T-cell (primary cell): ENCODE measurements at regions not wholly inside any gene's neighbourhood (a gene's known extent, or its start where the extent isn't known, plus 50 kb on each side); places are given as distances from the start of the nearest gene placed in this dataset.
"Not testable (repeated sequence)": the region's sequence is repeated elsewhere in the genome, so short reads cannot be mapped to it uniquely, and the experiment has no call there.

Experiments used
- ATAC-seq, 4 experiments: fragments of 200-7000 bp in 3 of 4; fragments of 150-1000 bp in 1 of 4; cut with Tn5 transposase; replicated peaks in 1 of 4; 1 replicate in 3 of 4; 2 replicates in 1 of 4; pipeline ENCODE4 v1.10.0; 2021; ENCODE audit warnings: moderate library complexity in 3 of 4, mild to moderate bottlenecking in 2 of 4, moderate number of reproducible peaks in 1 of 4
- CTCF ChIA-PET, 2 donors: fragments of 300-600 bp; sonication (Branson Sonifier 250); formaldehyde crosslinking; loops; one replicate each; lab custom pipeline; 2022; ENCODE audit warnings: antibody characterized with exemption in 2 of 2; lab: Charles Lee
- POLR2A ChIA-PET, 2 donors: fragments of 300-600 bp; sonication (Branson Sonifier 250); formaldehyde crosslinking; loops; one replicate each; lab custom pipeline; 2022; ENCODE audit warnings: antibody characterized with exemption in 2 of 2; lab: Charles Lee
- DNase-seq, 35 experiments: peaks; one replicate each; pipeline versions ENCODE4 v3.0.0 to v3.0.0-alpha.2; 2013 to 2023
- H3K27ac ChIP-seq: one replicate; pipeline ENCODE4 v1.5.1; 2013; ENCODE audit warnings: low read length
- H3K27me3 ChIP-seq, 2 experiments: replicated peaks in 1 of 2; 1 replicate in 1 of 2; 2 replicates in 1 of 2; pipeline versions ENCODE4 v1.6.1 to v1.7.0; 2013; ENCODE audit warnings: low read length in 1 of 2, mixed read lengths in 1 of 2; ENCODE audit not compliant: control insufficient read depth in 2 of 2, insufficient read depth in 2 of 2; ENCODE audit errors: extremely low read depth in 1 of 2
- H3K36me3 ChIP-seq, 2 donors: 1 replicate in 1 of 2; 2 replicates in 1 of 2; pipeline versions ENCODE4 v1.6.1 to v1.7.0; 2013; ENCODE audit warnings: low read length in 1 of 2; ENCODE audit not compliant: control insufficient read depth in 2 of 2, insufficient read depth in 1 of 2; ENCODE audit errors: extremely low read depth in 1 of 2
- H3K4me1 ChIP-seq, 2 experiments: 1 replicate in 1 of 2; 2 replicates in 1 of 2; pipeline versions ENCODE4 v1.6.1 to v1.7.0; 2013; ENCODE audit warnings: low read length in 2 of 2, mixed read lengths in 1 of 2; ENCODE audit not compliant: insufficient read depth in 2 of 2, control insufficient read depth in 1 of 2; ENCODE audit errors: extremely low read depth in 1 of 2
- H3K4me3 ChIP-seq, 2 donors: 1 replicate in 1 of 2; 2 replicates in 1 of 2; pipeline versions ENCODE4 v1.5.1 to v1.7.0; 2013; ENCODE audit warnings: mild to moderate bottlenecking in 2 of 2, low read length in 1 of 2, moderate library complexity in 1 of 2; ENCODE audit not compliant: control insufficient read depth in 1 of 2; ENCODE audit errors: extremely low read depth in 1 of 2
- H3K9me3 ChIP-seq: 2 replicates; pipeline ENCODE4 v1.7.0; 2013
- H3K27ac Mint-ChIP-seq, 2 donors: one replicate each; pipeline ENCODE4 v1.8.0; 2020 to 2021; ENCODE audit warnings: mild to moderate bottlenecking in 2 of 2, mixed read lengths in 2 of 2
- H3K27me3 Mint-ChIP-seq, 2 donors: one replicate each; pipeline ENCODE4 v1.8.0; 2021 to 2022; ENCODE audit warnings: mixed read lengths in 2 of 2
- H3K36me3 Mint-ChIP-seq: one replicate; pipeline ENCODE4 v1.8.0; 2021; ENCODE audit warnings: mixed read lengths
- H3K4me1 Mint-ChIP-seq, 3 donors: one replicate each; pipeline ENCODE4 v1.8.0; 2020 to 2022; ENCODE audit warnings: mixed read lengths in 3 of 3, mild to moderate bottlenecking in 1 of 3
- H3K4me3 Mint-ChIP-seq, 3 donors: one replicate each; pipeline ENCODE4 v1.8.0; 2020 to 2022; ENCODE audit warnings: mild to moderate bottlenecking in 3 of 3, mixed read lengths in 3 of 3, moderate library complexity in 3 of 3
- H3K9me3 Mint-ChIP-seq, 3 donors: one replicate each; pipeline ENCODE4 v1.8.0; 2020 to 2022; ENCODE audit warnings: mixed read lengths in 3 of 3
- WGBS: methylation state at CpG from one replicate; pipeline ENCODE4 v1.1.5; 2013; ENCODE audit warnings: missing lambda C conversion rate; ENCODE audit not compliant: insufficient coverage; 5-methylcytosine and 5-hydroxymethylcytosine counted together

DNA sequence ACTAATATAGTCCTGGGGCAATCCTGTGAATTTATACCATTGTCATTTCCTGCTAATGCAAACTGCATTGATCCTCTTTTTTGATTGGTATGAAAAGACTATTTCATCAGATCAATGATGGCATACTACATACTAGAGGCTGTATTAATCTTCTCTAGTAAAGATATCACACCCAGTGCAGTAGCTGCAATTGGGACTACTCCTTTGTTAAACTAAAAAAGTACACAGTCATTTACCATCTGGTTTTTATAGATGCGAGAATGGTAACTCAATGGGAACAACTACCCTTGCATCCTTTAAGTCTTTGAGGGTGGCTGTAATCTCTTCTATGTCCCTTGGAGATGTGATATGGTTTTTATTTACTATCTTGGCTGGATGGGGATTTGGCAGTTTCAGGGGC is 80.2 kb upstream of the STK38L start:
- Mint-ChIP-seq H3K27ac (no peak overlapping the region), H3K9me3 (peaks cover 11 to 21% (median 13%) of the 10 kb centered on the region in 3 donors), H3K4me1 (no peaks in the 10 kb centered on the region), H3K27me3 (no peaks in the 10 kb centered on the region), H3K4me3 (no peak overlapping the region), H3K36me3 (peaks cover 10% of the 10 kb centered on the region)
- Histone ChIP-seq H3K36me3 (no peaks in the 10 kb centered on the region), H3K4me1 (no peaks in the 10 kb centered on the region), H3K27me3 (no peaks in the 10 kb centered on the region), H3K4me3 (no peak overlapping the region), H3K9me3 (no peaks in the 10 kb centered on the region), H3K27ac (no peak overlapping the region)
- ChIA-PET POLR2A (no interaction called here), CTCF (no interaction called here)
- ATAC-seq, result no peak
- DNase-seq, result no peak
- WGBS, result no CpG with 5 or more reads among the region's 1 CpG

DNA sequence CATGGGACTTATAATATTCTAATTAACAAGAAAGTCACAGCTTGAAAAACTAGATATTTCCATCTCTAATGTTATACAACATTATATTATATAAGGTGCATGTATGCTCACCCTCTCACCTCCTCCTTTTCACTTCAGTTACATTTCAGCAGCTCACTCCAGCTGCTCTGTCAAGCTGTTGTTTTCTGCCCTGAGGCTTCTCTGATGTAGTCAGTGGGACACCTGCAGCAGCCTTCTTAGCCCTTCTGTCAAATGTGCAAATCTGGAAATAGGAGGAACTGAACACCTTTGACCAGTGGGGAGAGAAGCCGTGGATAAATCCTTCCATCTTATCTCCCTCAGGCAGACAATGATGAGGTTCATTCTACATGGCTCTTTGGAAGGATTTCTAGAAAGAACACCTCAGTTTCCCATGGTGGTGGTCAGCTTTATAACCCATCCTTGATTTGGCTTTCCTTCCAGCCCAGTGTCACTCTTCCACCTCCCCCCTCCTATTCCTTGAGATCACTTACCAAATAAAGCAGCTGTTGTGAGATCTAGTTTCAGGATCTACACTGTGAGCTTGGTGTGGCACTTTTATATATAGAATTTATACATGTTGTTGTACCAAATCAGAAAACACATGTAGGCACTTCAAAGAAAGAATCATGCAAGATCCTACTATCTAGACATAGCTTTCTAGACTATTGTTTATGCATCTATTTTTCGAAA is 79.6 kb upstream of the STK38L start:
- WGBS, result no CpG with 5 or more reads among the region's 2 CpGs
- no peaks in the 10 kb centered on the region for H3K36me3 ChIP-seq
- no peaks in the 10 kb centered on the region for H3K4me1 ChIP-seq
- Mint-ChIP-seq H3K27ac (no peak overlapping the region), H3K4me3 (no peak overlapping the region), H3K27me3 (no peaks in the 10 kb centered on the region), H3K36me3 (peaks cover 9% of the 10 kb centered on the region), H3K4me1 (no peaks in the 10 kb centered on the region), H3K9me3 (peaks cover 10 to 21% (median 13%) of the 10 kb centered on the region in 3 donors)
- CTCF ChIA-PET, result no interaction called here
- no peaks in the 10 kb centered on the region for H3K27me3 ChIP-seq
- no peaks in the 10 kb centered on the region for H3K9me3 ChIP-seq
- H3K27ac ChIP-seq, result no peak overlapping the region
- POLR2A ChIA-PET, result no interaction called here
- DNase-seq, result no peak
- no peak overlapping the region for H3K4me3 ChIP-seq
- no peak for ATAC-seq

DNA sequence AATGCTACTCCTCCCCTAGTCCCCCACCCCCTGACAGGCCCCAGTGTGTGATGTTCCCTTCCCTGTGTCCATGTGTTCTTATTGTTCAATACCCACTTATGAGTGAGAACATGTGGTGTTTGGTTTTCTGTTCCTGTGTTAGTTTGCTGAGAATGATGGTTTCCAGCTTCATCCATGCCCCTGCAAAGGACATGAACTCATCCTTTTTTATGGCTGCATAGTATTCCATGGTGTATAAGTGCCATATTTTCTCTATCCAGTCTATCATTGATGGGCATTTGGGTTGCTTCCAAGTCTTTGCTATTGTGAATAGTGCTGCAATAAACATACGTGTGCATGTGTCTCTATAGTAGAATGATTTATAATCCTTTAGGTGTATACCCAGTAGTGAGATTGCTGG is 78.1 kb upstream of the STK38L start:
- H3K4me1 ChIP-seq, ATAC-seq, H3K4me1 Mint-ChIP-seq, CTCF ChIA-PET, H3K4me3 Mint-ChIP-seq, POLR2A ChIA-PET, H3K36me3 ChIP-seq, H3K27ac ChIP-seq, H3K9me3 ChIP-seq, DNase-seq, H3K27me3 Mint-ChIP-seq, H3K27me3 ChIP-seq, H3K27ac Mint-ChIP-seq, H3K4me3 ChIP-seq: not testable (repeated sequence)
- Mint-ChIP-seq H3K36me3 (peaks cover 21% of the 10 kb centered on the region), H3K9me3 (peaks cover 16 to 31% (median 21%) of the 10 kb centered on the region in 3 donors)
- no CpG with 5 or more reads among the region's 1 CpG for WGBS

DNA sequence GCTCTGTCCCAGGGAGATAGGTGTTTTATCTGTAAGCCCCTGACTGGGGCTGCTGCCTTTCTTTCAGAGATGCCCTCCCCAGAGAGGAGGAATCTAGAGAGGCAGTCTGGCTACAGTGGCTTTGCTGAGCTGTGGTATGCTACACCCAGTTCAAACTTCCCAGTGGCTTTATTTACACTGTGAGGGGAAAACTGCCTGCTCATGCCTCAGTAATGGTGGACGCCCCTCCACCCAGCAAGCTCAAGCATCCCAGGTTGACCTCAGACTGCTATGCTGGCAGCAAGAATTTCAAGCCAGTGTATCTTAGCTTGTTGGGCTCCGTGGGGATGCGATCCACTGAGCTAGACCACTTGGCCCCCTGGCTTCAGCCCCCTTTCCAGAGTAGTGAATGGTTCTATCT is 72.6 kb upstream of the STK38L start:
- H3K4me1 ChIP-seq, H3K27me3 Mint-ChIP-seq, H3K27me3 ChIP-seq, CTCF ChIA-PET, H3K27ac ChIP-seq, H3K4me3 ChIP-seq, H3K27ac Mint-ChIP-seq, H3K36me3 ChIP-seq, H3K4me1 Mint-ChIP-seq, ATAC-seq, H3K9me3 ChIP-seq, DNase-seq, H3K4me3 Mint-ChIP-seq, POLR2A ChIA-PET: not testable (repeated sequence)
- Mint-ChIP-seq H3K36me3 (peaks cover 31% of the 10 kb centered on the region), H3K9me3 (peaks cover 17 to 28% (median 23%) of the 10 kb centered on the region in 3 donors)
- WGBS, result 91% methylated on average over 3 of the region's 3 CpGs

DNA sequence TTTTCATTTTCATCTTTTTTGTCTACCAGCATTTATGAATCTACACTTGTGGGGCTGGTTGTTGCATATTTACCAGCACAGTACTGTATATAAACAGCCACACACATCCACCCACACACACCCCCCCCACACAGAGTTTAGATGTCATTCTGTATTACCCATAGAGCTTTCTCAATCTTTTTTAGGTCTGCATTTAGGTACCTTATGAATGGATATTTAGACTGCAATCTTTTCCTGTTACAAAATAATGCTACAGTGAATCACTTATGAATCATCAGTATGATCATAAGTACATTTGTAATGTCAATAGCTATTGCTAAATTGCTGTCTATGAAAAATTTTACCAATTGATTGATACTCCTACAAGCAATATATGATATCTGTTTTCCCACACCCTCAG is 67.3 kb upstream of the STK38L start:
- Histone ChIP-seq H3K4me1 (no peaks in the 10 kb centered on the region), H3K27me3 (peaks cover 0 to 3% of the 10 kb centered on the region in 2 experiments), H3K36me3 (no peaks in the 10 kb centered on the region), H3K9me3 (no peaks in the 10 kb centered on the region), H3K27ac (no peak overlapping the region), H3K4me3 (no peak overlapping the region)
- H3K4me3 Mint-ChIP-seq, result no peak overlapping the region
- no peak for ATAC-seq
- peaks cover 0 to 7% (median 0%) of the 10 kb centered on the region in 3 donors for H3K9me3 Mint-ChIP-seq
- H3K36me3 Mint-ChIP-seq, result peaks cover 13% of the 10 kb centered on the region
- H3K27me3 Mint-ChIP-seq, result no peaks in the 10 kb centered on the region
- H3K27ac Mint-ChIP-seq, result no peak overlapping the region
- ChIA-PET POLR2A (no interaction called here), CTCF (no interaction called here)
- peaks cover 5 to 8% (median 7%) of the 10 kb centered on the region in 3 donors for H3K4me1 Mint-ChIP-seq
- DNase-seq, result no peak

DNA sequence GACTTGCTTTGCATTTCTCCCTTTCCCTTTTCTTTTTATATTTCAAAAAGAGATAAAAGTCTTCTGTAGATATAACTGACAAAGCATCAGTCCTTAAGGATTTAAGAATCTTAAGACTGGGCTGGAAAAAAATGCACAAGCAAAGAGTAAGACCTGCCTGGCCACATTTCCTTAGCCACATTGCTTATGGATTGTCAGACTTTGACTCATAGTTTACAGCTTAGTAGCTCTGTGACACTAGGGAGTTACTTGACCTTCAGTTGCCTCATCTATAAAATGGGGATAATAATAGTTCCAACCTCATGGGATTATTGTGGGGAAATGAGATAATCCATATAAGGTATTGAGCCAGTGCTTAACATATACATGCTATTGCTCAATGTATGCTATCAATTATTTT is 66.4 kb upstream of the STK38L start:
- H3K4me1 Mint-ChIP-seq, result peaks cover 5 to 8% (median 7%) of the 10 kb centered on the region in 3 donors
- peaks cover 0 to 2% (median 0%) of the 10 kb centered on the region in 3 donors for H3K9me3 Mint-ChIP-seq
- H3K4me3 Mint-ChIP-seq, result no peak overlapping the region
- no peaks in the 10 kb centered on the region for H3K4me1 ChIP-seq
- no peak overlapping the region for H3K27ac ChIP-seq
- ChIA-PET CTCF (no interaction called here), POLR2A (no interaction called here)
- H3K27me3 ChIP-seq, result peaks cover 0 to 6% of the 10 kb centered on the region in 2 experiments
- no peaks in the 10 kb centered on the region for H3K27me3 Mint-ChIP-seq
- no peak overlapping the region for H3K27ac Mint-ChIP-seq
- no peak overlapping the region for H3K4me3 ChIP-seq
- ATAC-seq, result no peak
- DNase-seq, result no peak
- H3K9me3 ChIP-seq, result no peaks in the 10 kb centered on the region
- no peaks in the 10 kb centered on the region for H3K36me3 ChIP-seq
- peaks cover 5% of the 10 kb centered on the region for H3K36me3 Mint-ChIP-seq

DNA sequence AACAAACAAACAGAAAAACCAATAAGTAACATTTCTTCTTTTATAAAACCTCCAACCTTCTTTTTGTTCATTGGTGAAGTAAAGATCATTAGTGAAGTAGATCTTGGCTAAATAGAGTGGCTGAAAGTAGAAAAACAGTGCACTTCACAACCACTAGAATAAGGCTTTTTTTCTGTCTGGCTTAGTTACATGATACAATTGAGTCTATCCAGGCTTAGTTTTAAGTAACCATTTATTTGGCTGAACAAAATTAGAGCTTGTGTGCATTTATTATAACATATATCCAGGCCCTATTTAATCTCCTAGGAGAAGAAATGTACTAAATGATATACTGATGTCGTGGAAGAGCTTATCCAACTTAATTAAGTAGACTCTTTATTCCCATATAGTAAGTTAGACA is 65.8 kb upstream of the STK38L start:
- no CpG with 5 or more reads among the region's 1 CpG for WGBS
- H3K4me3 ChIP-seq, result no peak overlapping the region
- no peaks in the 10 kb centered on the region for H3K9me3 ChIP-seq
- Mint-ChIP-seq H3K36me3 (peaks cover under 1% of the 10 kb centered on the region), H3K4me3 (no peak overlapping the region), H3K9me3 (peaks cover 0 to under 1% (median 0%) of the 10 kb centered on the region in 3 donors), H3K27me3 (no peaks in the 10 kb centered on the region), H3K4me1 (peaks cover 5 to 8% (median 7%) of the 10 kb centered on the region in 3 donors), H3K27ac (no peak overlapping the region)
- peaks cover 0 to 6% of the 10 kb centered on the region in 2 experiments for H3K27me3 ChIP-seq
- no peak for DNase-seq
- H3K36me3 ChIP-seq, result no peaks in the 10 kb centered on the region
- H3K27ac ChIP-seq, result no peak overlapping the region
- ATAC-seq, result no peak
- POLR2A ChIA-PET, result no interaction called here
- no peaks in the 10 kb centered on the region for H3K4me1 ChIP-seq
- CTCF ChIA-PET, result no interaction called here
